ENCODE measurements at regions not wholly inside any gene's neighbourhood (a gene's known extent, or its start where the extent isn't known, plus 50 kb on each side); places are given as distances from the start of the nearest gene placed in this dataset.

GRCh38 chr13:90746230-90746629 is 601.3 kb upstream of the MIR17HG start:
- TF ChIP-seq CTCF (conservative IDR thresholded peaks at IDR 0.05; ENCODE audit: low read depth, low read length), result no peak
- TF ChIP-seq EZH2 (IDR thresholded peaks at IDR 0.05; ENCODE audit: borderline replicate concordance, low read depth, low read length, poor library complexity, severe bottlenecking), result no peak

Measured in A673 (cell line).